ENCODE measurements at regions not wholly inside any gene's neighbourhood (a gene's known extent, or its start where the extent isn't known, plus 50 kb on each side); places are given as distances from the start of the nearest gene placed in this dataset.

- Histone ChIP-seq H3K27ac (no peak overlapping the region), H3K4me1 (ENCODE audit: control insufficient read depth in 1 of 2, low read depth in 2 of 2) (no peaks in the 10 kb centered on the region), H3K4me3 (no peak overlapping the region), H3K36me3 (no peaks in the 10 kb centered on the region), H3K9me3 (no peaks in the 10 kb centered on the region), H3K27me3 (replicated peaks; ENCODE audit: insufficient read depth) (no peaks in the 10 kb centered on the region)
- ATAC-seq (ENCODE audit: insufficient number of reproducible peaks, low FRiP score, low read depth) (no peak), DNase-seq (ENCODE audit: low spot score) (no peak)
- TF ChIP-seq, protein P1, sequence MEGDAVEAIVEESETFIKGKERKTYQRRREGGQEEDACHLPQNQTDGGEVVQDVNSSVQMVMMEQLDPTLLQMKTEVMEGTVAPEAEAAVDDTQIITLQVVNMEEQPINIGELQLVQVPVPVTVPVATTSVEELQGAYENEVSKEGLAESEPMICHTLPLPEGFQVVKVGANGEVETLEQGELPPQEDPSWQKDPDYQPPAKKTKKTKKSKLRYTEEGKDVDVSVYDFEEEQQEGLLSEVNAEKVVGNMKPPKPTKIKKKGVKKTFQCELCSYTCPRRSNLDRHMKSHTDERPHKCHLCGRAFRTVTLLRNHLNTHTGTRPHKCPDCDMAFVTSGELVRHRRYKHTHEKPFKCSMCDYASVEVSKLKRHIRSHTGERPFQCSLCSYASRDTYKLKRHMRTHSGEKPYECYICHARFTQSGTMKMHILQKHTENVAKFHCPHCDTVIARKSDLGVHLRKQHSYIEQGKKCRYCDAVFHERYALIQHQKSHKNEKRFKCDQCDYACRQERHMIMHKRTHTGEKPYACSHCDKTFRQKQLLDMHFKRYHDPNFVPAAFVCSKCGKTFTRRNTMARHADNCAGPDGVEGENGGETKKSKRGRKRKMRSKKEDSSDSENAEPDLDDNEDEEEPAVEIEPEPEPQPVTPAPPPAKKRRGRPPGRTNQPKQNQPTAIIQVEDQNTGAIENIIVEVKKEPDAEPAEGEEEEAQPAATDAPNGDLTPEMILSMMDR (IDR thresholded peaks at IDR 0.05), result no peak
These were observed 504.2 kb downstream of the SOX2 start for GRCh38 chr3:182215881-182216280.

DNA sequence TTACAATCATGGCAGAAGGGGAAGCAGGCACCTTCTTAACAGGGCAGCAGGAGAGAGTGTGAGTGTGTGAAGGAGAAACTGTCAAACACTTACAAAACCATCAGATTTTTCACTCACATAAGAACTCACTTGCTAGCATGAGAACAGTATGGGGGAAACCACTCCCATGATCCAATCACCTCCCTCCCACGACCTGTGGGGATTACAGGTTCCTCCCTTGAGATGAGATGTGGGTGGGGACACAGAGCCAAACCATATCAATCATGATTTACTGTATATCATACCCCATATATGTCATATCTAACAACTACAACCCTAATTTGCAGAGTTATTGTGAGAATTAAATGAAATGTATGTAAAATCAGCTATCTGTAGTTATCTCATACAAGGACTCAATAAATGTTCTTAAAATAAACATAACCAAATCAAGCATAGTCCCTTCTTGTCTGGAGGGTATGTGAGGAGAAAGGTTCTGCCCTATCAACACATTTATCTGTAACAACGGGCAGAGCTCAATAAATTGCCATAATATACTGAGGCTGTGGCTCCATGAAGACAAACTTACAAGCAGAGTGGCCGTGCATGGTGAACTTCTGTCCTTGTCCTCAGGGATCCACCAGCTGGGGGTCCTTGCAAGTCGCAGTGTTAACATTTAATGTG lies 504.7 kb downstream of the SOX2 start:
- Histone ChIP-seq H3K4me1 (ENCODE audit: control insufficient read depth in 1 of 2, low read depth in 2 of 2) (no peaks in the 10 kb centered on the region), H3K9me3 (no peaks in the 10 kb centered on the region), H3K36me3 (no peaks in the 10 kb centered on the region), H3K27ac (no peak overlapping the region), H3K4me3 (no peak overlapping the region), H3K27me3 (replicated peaks; ENCODE audit: insufficient read depth) (no peaks in the 10 kb centered on the region)
- ATAC-seq (ENCODE audit: insufficient number of reproducible peaks, low FRiP score, low read depth) (no peak), DNase-seq (ENCODE audit: low spot score) (no peak)
- TF ChIP-seq, protein P1 (IDR thresholded peaks at IDR 0.05), result no peak

DNA sequence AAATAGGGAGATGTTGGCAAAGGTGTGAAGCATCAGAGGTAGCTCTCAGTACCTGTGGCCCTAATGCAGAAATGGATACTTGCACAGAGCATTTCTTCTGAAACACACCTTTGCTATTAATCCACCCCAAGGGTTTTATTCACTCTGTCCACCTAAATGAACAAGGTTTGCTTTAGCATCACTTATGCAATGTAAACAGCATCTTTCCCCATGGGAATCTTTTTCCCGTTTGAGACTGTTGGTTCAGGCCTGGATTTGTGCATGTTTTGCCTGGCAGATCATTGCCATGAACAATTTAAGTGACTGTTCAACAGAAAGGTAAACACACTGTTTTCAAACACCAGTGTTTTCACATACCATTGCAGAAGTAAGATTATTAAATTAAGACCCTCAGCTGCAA lies 508.3 kb downstream of the SOX2 start:
- DNase-seq (ENCODE audit: low spot score), result no peak
- TF ChIP-seq, protein P1 (IDR thresholded peaks at IDR 0.05), result no peak

GRCh38 chr3:182220471-182220870 lies 508.7 kb downstream of the SOX2 start:
- H3K27ac ChIP-seq, result no peak overlapping the region
- ATAC-seq (ENCODE audit: insufficient number of reproducible peaks, low FRiP score, low read depth) (no peak), DNase-seq (ENCODE audit: low spot score) (no peak)
- TF ChIP-seq, protein P1 (IDR thresholded peaks at IDR 0.05), result no peak
- no peaks in the 10 kb centered on the region for H3K9me3 ChIP-seq
- H3K4me3 ChIP-seq, result no peak overlapping the region
- no peaks in the 10 kb centered on the region for H3K4me1 ChIP-seq (ENCODE audit: control insufficient read depth in 1 of 2, low read depth in 2 of 2)
- H3K27me3 ChIP-seq (replicated peaks; ENCODE audit: insufficient read depth), result no peaks in the 10 kb centered on the region
- no peaks in the 10 kb centered on the region for H3K36me3 ChIP-seq

More for the DNA sequence above, 508.3 kb downstream of the SOX2 start:
- ATAC-seq (ENCODE audit: insufficient number of reproducible peaks, low FRiP score, low read depth), result no peak
- Histone ChIP-seq H3K27me3 (replicated peaks; ENCODE audit: insufficient read depth) (no peaks in the 10 kb centered on the region), H3K9me3 (no peaks in the 10 kb centered on the region), H3K36me3 (no peaks in the 10 kb centered on the region), H3K4me1 (ENCODE audit: control insufficient read depth in 1 of 2, low read depth in 2 of 2) (no peaks in the 10 kb centered on the region), H3K4me3 (no peak overlapping the region), H3K27ac (no peak overlapping the region)

DNA sequence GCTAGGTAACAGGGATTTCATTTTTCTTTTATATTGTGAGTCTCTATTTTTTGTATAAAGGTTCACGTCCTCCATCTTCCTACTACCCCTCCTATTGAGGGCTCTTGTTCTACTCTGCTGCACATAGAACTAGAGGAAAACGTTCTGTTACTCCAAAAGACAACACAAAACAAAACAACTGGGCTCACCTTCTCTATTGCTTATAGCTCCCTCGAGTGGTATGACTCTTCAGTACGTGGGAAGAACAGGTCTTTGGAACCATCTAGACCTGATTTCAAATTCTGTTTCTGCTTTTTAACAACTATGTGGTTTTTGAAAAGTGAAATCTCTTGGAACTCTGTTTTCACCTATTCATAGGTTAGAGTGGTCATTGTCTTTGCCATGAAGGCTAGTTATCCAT lies 515.3 kb downstream of the SOX2 start:
- ATAC-seq (ENCODE audit: insufficient number of reproducible peaks, low FRiP score, low read depth) (no peak), DNase-seq (ENCODE audit: low spot score) (no peak)
- H3K4me3 ChIP-seq, result no peak overlapping the region
- TF ChIP-seq, protein P1 (IDR thresholded peaks at IDR 0.05), result no peak
- H3K27me3 ChIP-seq (replicated peaks; ENCODE audit: insufficient read depth), result no peaks in the 10 kb centered on the region
- no peak overlapping the region for H3K27ac ChIP-seq
- H3K9me3 ChIP-seq, result no peaks in the 10 kb centered on the region
- H3K36me3 ChIP-seq, result no peaks in the 10 kb centered on the region
- H3K4me1 ChIP-seq (ENCODE audit: control insufficient read depth in 1 of 2, low read depth in 2 of 2), result no peaks in the 10 kb centered on the region
